ENCODE measurements at regions not wholly inside any gene's neighbourhood (a gene's known extent, or its start where the extent isn't known, plus 50 kb on each side); places are given as distances from the start of the nearest gene placed in this dataset.

DNA sequence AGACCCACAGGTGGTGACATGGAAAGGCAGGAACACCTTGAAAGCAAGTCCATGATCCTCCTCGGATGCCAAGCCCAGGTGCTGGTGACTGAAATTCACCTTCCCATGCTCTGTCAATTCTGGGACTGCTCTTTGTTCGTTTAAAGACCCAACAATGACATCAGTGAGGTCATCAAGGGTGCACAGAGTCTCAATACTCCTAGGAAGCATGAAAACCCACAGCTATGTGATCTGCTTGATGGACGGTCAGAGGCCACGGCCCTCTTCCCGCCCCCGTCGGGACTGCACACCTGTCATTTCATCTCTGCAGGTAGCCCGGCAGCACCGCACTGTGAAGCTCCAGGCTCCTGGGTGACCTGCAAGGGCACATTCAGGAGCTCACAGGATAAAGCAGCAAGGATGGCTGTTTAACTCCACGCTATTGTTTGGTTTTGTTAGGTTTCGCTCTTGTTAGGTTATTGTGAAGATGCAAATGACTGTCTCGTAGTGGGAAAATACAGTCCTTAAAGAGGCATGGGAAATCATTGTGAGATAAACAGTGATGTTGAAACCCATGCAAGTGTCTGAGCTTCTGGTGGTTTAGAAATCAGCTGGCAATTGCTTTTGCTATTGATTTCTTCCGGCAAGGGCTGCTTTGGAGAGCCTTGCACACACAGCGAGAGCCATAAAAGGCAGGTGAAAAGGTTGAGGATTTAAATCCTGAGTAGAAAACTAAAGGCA lies 124.8 kb upstream of the AJAP1 start:
- ChIA-PET POLR2A (no interaction called here), CTCF (no interaction called here)
- no peak for DNase-seq (ENCODE audit: extremely low spot score)
- no peak for TF ChIP-seq ELF4 (IDR thresholded peaks at IDR 0.05)
- TF ChIP-seq PKNOX1 (IDR thresholded peaks at IDR 0.05): no peak
- no peak for TF ChIP-seq CTBP1 (IDR thresholded peaks at IDR 0.05; ENCODE audit: borderline replicate concordance)
- no peak for TF ChIP-seq BHLHE40 (IDR thresholded peaks at IDR 0.05; ENCODE audit: borderline replicate concordance)
- no peak for TF ChIP-seq SUZ12 (IDR thresholded peaks at IDR 0.05)
- TF ChIP-seq HDGF (IDR thresholded peaks at IDR 0.05; ENCODE audit: borderline replicate concordance): no peak
- TF ChIP-seq NFRKB (IDR thresholded peaks at IDR 0.05): no peak
- TF ChIP-seq ARNT (IDR thresholded peaks at IDR 0.05): no peak

GRCh38 chr1:4530166-4530785 lies 124.1 kb upstream of the AJAP1 start:
- CTCF ChIA-PET: no interaction called here
- no peak for TF ChIP-seq PKNOX1 (IDR thresholded peaks at IDR 0.05)
- TF ChIP-seq CTBP1 (IDR thresholded peaks at IDR 0.05; ENCODE audit: borderline replicate concordance): no peak
- no peak for TF ChIP-seq NFRKB (IDR thresholded peaks at IDR 0.05)
- TF ChIP-seq ARNT (IDR thresholded peaks at IDR 0.05): no peak
- TF ChIP-seq L3MBTL2 (conservative IDR thresholded peaks at IDR 0.05): no peak
- TF ChIP-seq HDGF (IDR thresholded peaks at IDR 0.05; ENCODE audit: borderline replicate concordance): no peak
- TF ChIP-seq ZNF384 (IDR thresholded peaks at IDR 0.05): no peak
- no peak for TF ChIP-seq FOXK2 (IDR thresholded peaks at IDR 0.05)
- no peak for TF ChIP-seq SUZ12 (IDR thresholded peaks at IDR 0.05)
- TF ChIP-seq FOXM1 (IDR thresholded peaks at IDR 0.05; ENCODE audit: borderline replicate concordance): no peak
- no peak for TF ChIP-seq ELF4 (IDR thresholded peaks at IDR 0.05)
- no peak for TF ChIP-seq LEF1 (IDR thresholded peaks at IDR 0.05; ENCODE audit: borderline replicate concordance)
- no peak for TF ChIP-seq SP1 (IDR thresholded peaks at IDR 0.05)
- no peak for TF ChIP-seq TARDBP (IDR thresholded peaks at IDR 0.05)
- no peak for TF ChIP-seq BHLHE40 (IDR thresholded peaks at IDR 0.05; ENCODE audit: borderline replicate concordance)
- no peak for TF ChIP-seq FOXA1 (IDR thresholded peaks at IDR 0.05)
- POLR2A ChIA-PET: no interaction called here
- DNase-seq (ENCODE audit: extremely low spot score): no peak

GRCh38 chr1:4531842-4532241 lies 122.6 kb upstream of the AJAP1 start:
- DNase-seq (ENCODE audit: extremely low spot score): no peak
- POLR2A ChIA-PET: no interaction called here
- CTCF ChIA-PET: no interaction called here
- TF ChIP-seq SP1 (IDR thresholded peaks at IDR 0.05) (no peak), ARNT (IDR thresholded peaks at IDR 0.05) (no peak), NFRKB (IDR thresholded peaks at IDR 0.05) (no peak), LEF1 (IDR thresholded peaks at IDR 0.05; ENCODE audit: borderline replicate concordance) (no peak), L3MBTL2 (conservative IDR thresholded peaks at IDR 0.05) (no peak), CTBP1 (IDR thresholded peaks at IDR 0.05; ENCODE audit: borderline replicate concordance) (no peak), BHLHE40 (IDR thresholded peaks at IDR 0.05; ENCODE audit: borderline replicate concordance) (no peak), TARDBP (IDR thresholded peaks at IDR 0.05) (no peak), PKNOX1 (IDR thresholded peaks at IDR 0.05) (no peak), ELF4 (IDR thresholded peaks at IDR 0.05) (no peak), SUZ12 (IDR thresholded peaks at IDR 0.05) (no peak), ZNF384 (IDR thresholded peaks at IDR 0.05) (no peak), FOXA1 (IDR thresholded peaks at IDR 0.05) (no peak)

- ChIA-PET CTCF (no interaction called here), POLR2A (no interaction called here)
These were observed 121.8 kb upstream of the AJAP1 start for GRCh38 chr1:4532656-4533055.

DNA sequence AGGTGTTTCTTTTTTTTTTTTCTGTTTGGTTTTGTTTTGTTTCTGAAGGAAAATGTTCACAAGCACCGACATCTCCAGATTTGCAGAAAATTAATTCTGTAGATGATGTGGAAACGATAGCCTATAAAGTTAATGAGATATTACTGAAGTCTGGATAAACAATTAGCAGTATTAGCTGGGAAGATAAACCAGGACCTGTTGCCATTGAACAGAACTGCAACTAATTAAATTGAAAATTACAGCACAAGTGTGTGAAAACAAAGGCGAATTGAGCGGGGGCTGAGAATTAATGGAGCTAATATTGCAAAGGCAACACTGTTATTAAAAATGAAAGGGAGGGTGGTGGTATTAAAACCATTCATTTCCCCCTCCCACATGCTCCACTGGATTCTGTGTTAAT lies 107.5 kb upstream of the AJAP1 start:
- ChIA-PET POLR2A (no interaction called here), CTCF (no interaction called here)
- no peak for DNase-seq (ENCODE audit: extremely low spot score)
- TF ChIP-seq TARDBP (IDR thresholded peaks at IDR 0.05) (no peak), BHLHE40 (IDR thresholded peaks at IDR 0.05; ENCODE audit: borderline replicate concordance) (no peak), LEF1 (IDR thresholded peaks at IDR 0.05; ENCODE audit: borderline replicate concordance) (no peak), ELF4 (IDR thresholded peaks at IDR 0.05) (no peak), L3MBTL2 (conservative IDR thresholded peaks at IDR 0.05) (no peak), ZNF384 (IDR thresholded peaks at IDR 0.05) (no peak), ARNT (IDR thresholded peaks at IDR 0.05) (no peak), FOXM1 (IDR thresholded peaks at IDR 0.05; ENCODE audit: borderline replicate concordance) (no peak), FOXA1 (IDR thresholded peaks at IDR 0.05) (no peak), SUZ12 (IDR thresholded peaks at IDR 0.05) (no peak)

More at GRCh38 chr1:4532656-4533055, 121.8 kb upstream of the AJAP1 start:
- DNase-seq (ENCODE audit: extremely low spot score): no peak
- no peak for TF ChIP-seq FOXM1 (IDR thresholded peaks at IDR 0.05; ENCODE audit: borderline replicate concordance)
- no peak for TF ChIP-seq LEF1 (IDR thresholded peaks at IDR 0.05; ENCODE audit: borderline replicate concordance)
- TF ChIP-seq ZNF384 (IDR thresholded peaks at IDR 0.05): no peak
- no peak for TF ChIP-seq NFRKB (IDR thresholded peaks at IDR 0.05)
- TF ChIP-seq PKNOX1 (IDR thresholded peaks at IDR 0.05): no peak
- no peak for TF ChIP-seq ELF4 (IDR thresholded peaks at IDR 0.05)
- no peak for TF ChIP-seq ARNT (IDR thresholded peaks at IDR 0.05)
- TF ChIP-seq FOXK2 (IDR thresholded peaks at IDR 0.05): no peak
- TF ChIP-seq BHLHE40 (IDR thresholded peaks at IDR 0.05; ENCODE audit: borderline replicate concordance): no peak
- TF ChIP-seq HDGF (IDR thresholded peaks at IDR 0.05; ENCODE audit: borderline replicate concordance): no peak
- no peak for TF ChIP-seq SP1 (IDR thresholded peaks at IDR 0.05)
